Sigmoid colon (tissue), 4 donors: ENCODE measurements at regions not wholly inside any gene's neighbourhood (a gene's known extent, or its start where the extent isn't known, plus 50 kb on each side); places are given as distances from the start of the nearest gene placed in this dataset.

Source experiments
- EP300 ChIP-seq, 4 donors: sonication (generic); formaldehyde crosslinking; IDR thresholded peaks; one replicate each; pipeline ENCODE4 v1.6.1; 2017; ENCODE audit warnings: antibody characterized with exemption in 4 of 4
- POLR2A ChIP-seq, 2 donors: fragments of 450-650 bp; IDR thresholded peaks; one replicate each; pipeline ENCODE4 v1.6.1; 2016; ENCODE audit warnings: antibody characterized with exemption in 2 of 2, mild to moderate bottlenecking in 2 of 2, moderate library complexity in 2 of 2
- POLR2AphosphoS5 ChIP-seq, 4 donors: sonication (generic); formaldehyde crosslinking; IDR thresholded peaks; one replicate each; pipeline ENCODE4 v1.6.1; 2017; ENCODE audit warnings: antibody characterized with exemption in 4 of 4
- TF ChIP-seq, protein P1 (sequence below), 4 experiments: fragments of 450-650 bp in 3 of 4; fragments of 200-600 bp in 1 of 4; IDR thresholded peaks; one replicate each; pipeline ENCODE4 v1.5.1; 2016 to 2019; ENCODE audit warnings: antibody characterized with exemption in 4 of 4, mild to moderate bottlenecking in 3 of 4, moderate library complexity in 2 of 4

DNA sequence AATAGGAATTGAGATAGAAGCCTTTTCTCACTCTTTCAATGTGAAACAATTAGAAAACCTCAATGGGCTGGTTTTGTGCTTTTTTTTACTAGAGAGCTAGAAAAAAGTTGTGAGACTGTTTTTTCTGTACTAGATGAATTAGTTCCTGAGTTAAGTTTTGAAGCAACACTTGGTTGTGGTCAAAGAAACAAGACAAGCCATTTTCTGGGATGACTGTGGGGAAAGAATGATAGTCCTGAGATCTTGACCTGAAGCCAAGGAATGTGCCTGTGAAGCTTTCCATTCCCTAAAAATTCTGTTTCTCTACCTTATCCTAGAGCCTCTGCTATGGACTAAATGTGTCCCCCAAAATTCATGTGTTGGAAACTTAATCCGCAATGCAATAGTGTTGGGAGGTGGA, 157.8 kb upstream of the TLL1 start:
- TF ChIP-seq, protein P1, sequence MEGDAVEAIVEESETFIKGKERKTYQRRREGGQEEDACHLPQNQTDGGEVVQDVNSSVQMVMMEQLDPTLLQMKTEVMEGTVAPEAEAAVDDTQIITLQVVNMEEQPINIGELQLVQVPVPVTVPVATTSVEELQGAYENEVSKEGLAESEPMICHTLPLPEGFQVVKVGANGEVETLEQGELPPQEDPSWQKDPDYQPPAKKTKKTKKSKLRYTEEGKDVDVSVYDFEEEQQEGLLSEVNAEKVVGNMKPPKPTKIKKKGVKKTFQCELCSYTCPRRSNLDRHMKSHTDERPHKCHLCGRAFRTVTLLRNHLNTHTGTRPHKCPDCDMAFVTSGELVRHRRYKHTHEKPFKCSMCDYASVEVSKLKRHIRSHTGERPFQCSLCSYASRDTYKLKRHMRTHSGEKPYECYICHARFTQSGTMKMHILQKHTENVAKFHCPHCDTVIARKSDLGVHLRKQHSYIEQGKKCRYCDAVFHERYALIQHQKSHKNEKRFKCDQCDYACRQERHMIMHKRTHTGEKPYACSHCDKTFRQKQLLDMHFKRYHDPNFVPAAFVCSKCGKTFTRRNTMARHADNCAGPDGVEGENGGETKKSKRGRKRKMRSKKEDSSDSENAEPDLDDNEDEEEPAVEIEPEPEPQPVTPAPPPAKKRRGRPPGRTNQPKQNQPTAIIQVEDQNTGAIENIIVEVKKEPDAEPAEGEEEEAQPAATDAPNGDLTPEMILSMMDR (IDR thresholded peaks at IDR 0.05), result no peak
- TF ChIP-seq POLR2A (IDR thresholded peaks at IDR 0.05), result no peak
- TF ChIP-seq POLR2AphosphoS5 (IDR thresholded peaks at IDR 0.05), result no peak
- no peak for TF ChIP-seq EP300 (IDR thresholded peaks at IDR 0.05)
